ENCODE measurements at regions not wholly inside any gene's neighbourhood (a gene's known extent, or its start where the extent isn't known, plus 50 kb on each side); places are given as distances from the start of the nearest gene placed in this dataset.

- Histone ChIP-seq H3K9me3 (ENCODE audit: control insufficient read depth in 4 of 4, low read length in 3 of 4) (no peaks in the 10 kb centered on the region), H3K27me3 (ENCODE audit: control insufficient read depth in 4 of 4, insufficient read depth in 4 of 4, low read length in 3 of 4) (no peaks in the 10 kb centered on the region), H3K9ac (ENCODE audit: low read depth in 1 of 2, low read length in 2 of 2) (no peak overlapping the region), H3K36me3 (ENCODE audit: control insufficient read depth in 4 of 4, insufficient read depth in 3 of 4, low read depth in 1 of 4, low read length in 3 of 4) (no peaks in the 10 kb centered on the region), H3K4me1 (ENCODE audit: control insufficient read depth in 4 of 4, insufficient read depth in 4 of 4, low read length in 3 of 4) (no peaks in the 10 kb centered on the region), H3K27ac (ENCODE audit: low read depth in 1 of 2, low read length in 2 of 2) (no peak overlapping the region), H3K4me3 (ENCODE audit: low read depth in 1 of 3, low read length in 3 of 3) (no peak overlapping the region)
- 77% methylated on average over 5 of the region's 5 CpGs for WGBS
- TF ChIP-seq FOXA2 (IDR thresholded peaks at IDR 0.05) (no peak), NR2F2 (IDR thresholded peaks at IDR 0.05) (no peak), RAD21 (IDR thresholded peaks at IDR 0.05) (no peak), JUND (IDR thresholded peaks at IDR 0.05) (no peak), RXRA (IDR thresholded peaks at IDR 0.05) (no peak), FOXA1 (IDR thresholded peaks at IDR 0.05) (no peak), SP1 (IDR thresholded peaks at IDR 0.05) (no peak), GABPA (IDR thresholded peaks at IDR 0.05 in 1 of 2, conservative IDR thresholded peaks at IDR 0.05 in 1 of 2) (no peak), ZBTB33 (IDR thresholded peaks at IDR 0.05) (no peak), EGR1 (IDR thresholded peaks at IDR 0.05; ENCODE audit: low read depth in 2 of 2) (no peak), CTCF (IDR thresholded peaks at IDR 0.05; ENCODE audit: low read depth, low read length, missing input control) (no peak), MAX (IDR thresholded peaks at IDR 0.05) (no peak), TAF1 (conservative IDR thresholded peaks at IDR 0.05) (no peak), ATF3 (IDR thresholded peaks at IDR 0.05) (no peak), HNF4A (conservative IDR thresholded peaks at IDR 0.05) (no peak)
- DNase-seq (ENCODE audit: low spot score) = no peak
Observed at GRCh38 chr10:59958882-59959281, 52.5 kb upstream of the CCDC6 start.

DNA sequence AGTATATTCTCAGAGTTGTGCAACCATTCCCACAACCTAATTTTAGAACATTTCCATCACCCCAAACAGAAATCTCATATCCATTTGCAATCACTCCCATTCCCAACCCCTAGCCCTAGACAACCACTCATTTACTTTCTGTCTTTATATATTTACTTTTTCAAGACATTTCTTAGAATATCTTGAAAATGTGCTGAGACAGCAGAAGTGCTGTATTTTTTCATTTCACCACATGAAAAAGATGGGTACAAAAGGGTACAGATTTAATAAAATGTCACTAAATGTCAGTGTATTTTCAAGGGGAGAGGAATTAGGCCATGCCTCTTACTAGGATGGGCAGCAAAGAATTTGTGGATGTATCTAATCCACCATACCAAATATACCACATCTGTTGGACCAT lies 51.6 kb upstream of the CCDC6 start:
- no peak overlapping the region for H3K9ac ChIP-seq (ENCODE audit: low read depth in 1 of 2, low read length in 2 of 2)
- H3K4me3 ChIP-seq (ENCODE audit: low read depth in 1 of 3, low read length in 3 of 3) = no peak overlapping the region
- TF ChIP-seq MAX (IDR thresholded peaks at IDR 0.05) (no peak), ATF3 (IDR thresholded peaks at IDR 0.05) (no peak), FOXA1 (IDR thresholded peaks at IDR 0.05) (no peak), RAD21 (IDR thresholded peaks at IDR 0.05) (no peak), REST (IDR thresholded peaks at IDR 0.05) (no peak), YY1 (IDR thresholded peaks at IDR 0.05) (no peak), HNF4A (conservative IDR thresholded peaks at IDR 0.05) (no peak), GABPA (IDR thresholded peaks at IDR 0.05 in 1 of 2, conservative IDR thresholded peaks at IDR 0.05 in 1 of 2) (no peak), JUND (IDR thresholded peaks at IDR 0.05) (no peak), ZBTB33 (IDR thresholded peaks at IDR 0.05) (no peak), FOXA2 (IDR thresholded peaks at IDR 0.05) (no peak), TAF1 (conservative IDR thresholded peaks at IDR 0.05) (no peak), RXRA (IDR thresholded peaks at IDR 0.05) (no peak), EGR1 (IDR thresholded peaks at IDR 0.05; ENCODE audit: low read depth in 2 of 2) (no peak), HNF4G (IDR thresholded peaks at IDR 0.05) (no peak), NR2F2 (IDR thresholded peaks at IDR 0.05) (no peak), CTCF (IDR thresholded peaks at IDR 0.05; ENCODE audit: low read depth, low read length, missing input control) (no peak), SP1 (IDR thresholded peaks at IDR 0.05) (no peak)
- H3K27ac ChIP-seq (ENCODE audit: low read depth in 1 of 2, low read length in 2 of 2) = no peak overlapping the region
- no peaks in the 10 kb centered on the region for H3K9me3 ChIP-seq (ENCODE audit: control insufficient read depth in 4 of 4, low read length in 3 of 4)
- no peaks in the 10 kb centered on the region for H3K4me1 ChIP-seq (ENCODE audit: control insufficient read depth in 4 of 4, insufficient read depth in 4 of 4, low read length in 3 of 4)
- H3K27me3 ChIP-seq (ENCODE audit: control insufficient read depth in 4 of 4, insufficient read depth in 4 of 4, low read length in 3 of 4) = no peaks in the 10 kb centered on the region
- no peak for DNase-seq (ENCODE audit: low spot score)
- H3K36me3 ChIP-seq (ENCODE audit: control insufficient read depth in 4 of 4, insufficient read depth in 3 of 4, low read depth in 1 of 4, low read length in 3 of 4) = no peaks in the 10 kb centered on the region
